Left kidney (tissue), 1 donor: ENCODE measurements at regions not wholly inside any gene's neighbourhood (a gene's known extent, or its start where the extent isn't known, plus 50 kb on each side); places are given as distances from the start of the nearest gene placed in this dataset.

ENCODE experiments used
- DNase-seq: peaks from one replicate; pipeline ENCODE4 v3.0.0-alpha.2; 2013

DNA sequence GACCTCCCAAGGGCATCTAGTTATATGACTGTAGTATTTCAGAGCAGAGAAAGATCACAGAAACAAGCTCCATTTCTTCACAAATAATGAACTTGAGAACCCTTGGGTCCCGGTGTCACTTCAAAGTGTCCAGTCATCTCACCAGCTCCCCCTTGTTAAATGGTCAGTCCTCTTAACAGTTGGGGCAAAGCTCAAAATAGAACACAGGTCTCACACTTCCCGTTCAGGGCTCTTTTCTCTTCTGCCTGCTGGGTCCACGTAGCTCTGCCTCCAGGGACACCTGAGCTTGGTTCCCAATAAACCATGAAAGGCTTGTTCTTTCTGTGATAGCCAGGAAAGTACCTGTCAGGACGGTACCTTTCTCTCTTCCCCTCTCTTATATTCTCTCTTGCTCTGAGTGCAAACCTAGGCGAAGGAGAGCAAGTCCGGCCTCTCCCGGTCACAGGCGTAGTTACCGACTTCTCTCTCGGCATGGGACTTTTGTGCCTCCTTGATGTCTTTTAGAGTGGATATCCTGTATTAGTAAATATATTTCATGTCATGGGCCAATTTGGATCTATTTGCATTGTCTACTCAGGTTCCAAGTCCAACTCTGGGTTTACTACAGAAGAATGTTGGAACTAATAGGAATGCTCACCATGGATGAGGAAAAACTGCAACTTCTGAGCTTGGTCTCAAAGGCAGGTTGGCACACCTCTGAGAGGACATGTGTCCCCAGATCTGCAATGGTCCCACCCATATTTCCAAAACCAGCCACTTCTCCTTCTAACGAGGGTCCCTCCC, 118.8 kb upstream of the PARP11 start:
- no peak for DNase-seq

DNA sequence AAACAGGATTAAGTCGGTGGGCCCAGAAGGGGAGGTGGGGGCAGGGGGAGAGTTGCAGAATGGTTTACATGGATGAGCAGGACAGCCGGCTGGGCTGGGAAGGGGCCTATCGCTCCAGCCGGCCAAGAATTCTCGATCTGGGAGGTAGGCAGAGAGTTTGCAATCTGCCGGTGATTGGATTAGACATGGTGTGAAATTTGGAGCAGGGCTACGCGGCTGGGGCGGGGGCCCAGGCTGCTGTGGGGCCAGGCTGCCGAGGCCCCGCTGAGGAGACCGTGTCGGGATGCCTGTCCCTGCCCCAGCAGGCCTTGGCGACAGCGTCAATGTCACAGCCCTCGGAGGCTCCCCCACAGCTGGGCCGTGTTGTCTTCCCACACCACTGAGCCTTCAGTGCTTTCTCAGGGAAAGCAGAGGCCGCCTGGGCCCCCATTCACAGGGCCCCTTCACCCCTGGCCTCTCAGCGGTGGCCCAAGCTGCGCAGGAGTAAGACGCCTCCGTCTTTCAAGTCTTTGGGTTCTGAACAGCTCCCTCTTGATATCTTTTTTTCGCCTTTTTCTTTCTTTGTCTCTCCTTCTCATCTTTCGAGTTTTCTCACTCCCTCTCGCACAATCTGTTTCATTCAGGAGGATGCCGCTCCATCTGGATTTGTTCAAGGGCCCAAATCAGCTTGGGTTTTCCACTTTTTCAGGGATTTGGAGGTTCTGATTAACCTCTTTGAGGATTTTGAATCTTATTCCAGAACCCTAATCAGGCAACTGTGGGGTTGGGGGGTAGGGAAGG, 117.5 kb upstream of the PARP11 start:
- DNase-seq, result no peak

- DNase-seq, result no peak
These were observed 116.0 kb upstream of the PARP11 start for GRCh38 chr12:3989218-3989550.

- DNase-seq, result no peak
These were observed 115.5 kb upstream of the PARP11 start for GRCh38 chr12:3988519-3989217.

GRCh38 chr12:3987571-3987970, 114.4 kb upstream of the PARP11 start:
- no peak for DNase-seq

GRCh38 chr12:3980504-3981272, 107.5 kb upstream of the PARP11 start:
- no peak for DNase-seq

- DNase-seq, result no peak
These were observed 104.4 kb upstream of the PARP11 start for GRCh38 chr12:3977621-3978020.

DNA sequence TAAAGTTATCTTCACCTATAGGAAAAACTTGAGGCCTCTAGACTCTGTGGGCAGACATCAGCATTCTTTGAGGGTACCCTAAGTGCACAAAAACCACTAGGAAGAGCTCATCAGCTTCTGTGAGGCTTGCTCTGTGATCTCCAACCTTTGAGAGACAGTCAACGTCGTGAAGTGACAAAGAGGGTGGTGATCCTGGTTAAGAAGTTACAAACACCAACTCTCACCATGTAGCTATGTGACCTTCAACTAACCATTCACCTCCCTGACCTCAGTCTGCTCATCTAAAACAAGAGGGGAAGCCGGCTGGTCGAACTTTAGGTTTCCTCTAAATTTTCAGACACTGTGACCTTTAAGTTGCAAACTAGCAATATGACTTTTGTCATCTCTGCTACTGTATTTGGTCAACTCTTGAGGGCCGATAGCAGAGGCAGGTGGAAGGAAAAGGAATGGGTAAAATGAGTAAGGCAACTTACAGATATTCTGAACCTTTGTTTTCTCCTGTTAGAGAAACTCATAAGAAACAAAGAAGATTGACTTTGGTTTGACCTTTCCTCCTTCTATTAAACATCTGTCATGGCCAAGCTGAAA, 103.2 kb upstream of the PARP11 start:
- no peak for DNase-seq

DNA sequence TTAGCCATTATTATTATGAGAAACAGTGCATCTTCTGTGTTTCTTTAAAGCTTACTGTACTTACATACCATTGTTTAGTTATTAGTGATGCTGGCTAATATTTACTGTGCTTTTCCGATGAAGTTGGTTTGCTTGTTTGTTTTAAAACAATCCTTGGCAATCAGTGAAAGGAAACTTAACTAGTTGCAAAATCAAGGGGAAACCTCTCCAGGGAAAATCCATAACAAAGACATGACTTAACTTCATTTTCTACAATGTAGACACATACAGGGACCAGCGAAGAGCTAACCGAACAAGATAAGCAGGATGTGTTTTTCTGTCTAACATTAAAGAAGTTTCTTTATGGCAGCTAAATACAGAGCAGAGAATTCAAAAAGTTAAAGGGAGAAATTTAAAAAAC, 102.5 kb upstream of the PARP11 start:
- DNase-seq, result no peak

GRCh38 chr12:3974883-3975282, 101.7 kb upstream of the PARP11 start:
- no peak for DNase-seq

DNA sequence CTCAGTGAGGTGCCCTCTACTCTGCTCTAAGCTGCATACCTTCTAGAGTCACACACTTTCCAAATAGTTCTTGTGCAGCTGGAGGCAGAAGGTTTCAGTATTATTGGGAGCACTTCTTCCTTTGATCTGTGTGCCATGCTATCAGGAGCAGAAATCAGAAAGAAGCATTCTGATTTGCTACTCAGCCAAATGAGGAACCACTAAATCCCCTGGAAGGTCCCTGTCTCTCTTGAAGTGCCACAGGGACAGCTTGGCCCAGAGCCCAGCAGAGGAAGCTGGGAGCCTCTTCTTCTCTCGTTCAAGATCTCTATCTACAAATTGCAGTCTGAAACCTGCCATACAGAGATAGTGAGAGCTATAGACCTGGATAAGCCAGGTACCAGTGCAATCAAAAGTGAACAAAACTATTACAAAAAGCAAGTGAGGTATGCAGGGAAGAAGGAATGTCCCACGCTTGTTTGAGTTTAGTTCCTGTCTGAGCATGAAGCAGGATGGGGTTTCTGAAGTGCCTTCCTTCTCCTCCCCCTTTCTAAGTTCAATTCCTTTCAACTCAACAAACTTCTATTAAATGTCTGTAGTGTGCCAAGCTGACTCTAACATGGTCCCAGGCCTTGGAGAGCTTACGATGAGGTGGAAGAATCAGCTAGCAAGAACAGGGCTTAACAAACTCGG, 100.9 kb upstream of the PARP11 start:
- no peak for DNase-seq

GRCh38 chr12:3973269-3973884, 100.2 kb upstream of the PARP11 start:
- DNase-seq, result no peak

DNA sequence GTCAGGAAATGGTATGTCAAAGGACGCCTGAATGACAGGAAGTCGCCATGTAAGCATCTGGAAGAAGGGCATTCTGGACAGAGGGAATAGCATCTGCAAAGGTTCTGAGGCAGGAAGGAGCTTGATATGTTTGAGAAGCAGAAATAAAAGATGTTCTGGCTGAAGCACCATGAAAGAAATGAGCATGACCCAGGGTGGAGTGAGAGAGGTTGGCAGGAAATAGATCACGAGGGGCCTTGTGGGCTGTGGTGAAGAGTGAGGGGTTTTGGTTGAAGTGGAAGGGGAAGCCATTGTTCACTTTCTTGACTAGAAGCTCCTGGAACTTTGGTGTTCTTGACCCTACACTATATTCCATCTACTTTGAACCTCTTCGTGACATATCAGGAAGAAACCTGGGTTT, 99.4 kb upstream of the PARP11 start:
- DNase-seq, result no peak

- no peak for DNase-seq
These were observed 95.3 kb upstream of the PARP11 start for GRCh38 chr12:3968523-3968922.

GRCh38 chr12:3967556-3968160, 94.5 kb upstream of the PARP11 start:
- no peak for DNase-seq

DNA sequence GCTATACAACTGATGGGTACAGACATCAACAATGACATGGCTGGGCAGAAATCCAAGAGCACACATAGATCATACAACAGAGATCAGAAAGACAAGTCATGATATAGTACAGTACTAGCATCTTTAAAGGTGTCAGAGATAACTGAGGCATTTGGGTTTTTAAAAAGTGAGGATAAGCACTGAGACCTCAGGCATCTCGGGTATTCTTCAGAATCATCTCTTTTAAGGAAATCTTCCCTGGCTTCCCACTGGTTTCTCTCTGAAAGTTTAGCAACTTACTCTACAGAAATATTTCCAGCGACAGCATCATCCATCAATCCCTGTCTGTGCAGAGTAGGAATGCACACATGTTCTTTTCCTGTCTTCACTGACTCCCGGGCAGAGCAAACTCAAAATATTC, 93.2 kb upstream of the PARP11 start:
- DNase-seq, result no peak

DNA sequence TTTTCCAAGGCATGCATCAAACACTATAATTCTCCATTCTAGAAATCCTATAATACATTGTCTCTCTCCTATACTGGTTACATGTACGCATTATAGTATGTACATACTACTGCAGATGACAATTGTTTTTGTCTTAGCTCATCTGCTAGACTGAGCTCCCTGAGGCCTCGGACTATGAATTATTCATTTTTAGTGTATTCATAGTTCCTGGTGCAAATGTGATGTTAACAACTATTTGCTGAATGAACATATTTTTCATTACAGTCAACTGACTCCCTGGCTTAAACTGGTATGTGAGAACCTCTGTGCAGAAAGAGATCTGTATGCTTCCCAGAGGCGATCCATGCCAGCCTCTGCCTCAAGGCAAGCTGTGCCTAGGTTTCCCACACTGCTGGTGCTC, 91.8 kb upstream of the PARP11 start:
- no peak for DNase-seq

- DNase-seq, result no peak
These were observed 91.2 kb upstream of the PARP11 start for GRCh38 chr12:3964439-3964838.

DNA sequence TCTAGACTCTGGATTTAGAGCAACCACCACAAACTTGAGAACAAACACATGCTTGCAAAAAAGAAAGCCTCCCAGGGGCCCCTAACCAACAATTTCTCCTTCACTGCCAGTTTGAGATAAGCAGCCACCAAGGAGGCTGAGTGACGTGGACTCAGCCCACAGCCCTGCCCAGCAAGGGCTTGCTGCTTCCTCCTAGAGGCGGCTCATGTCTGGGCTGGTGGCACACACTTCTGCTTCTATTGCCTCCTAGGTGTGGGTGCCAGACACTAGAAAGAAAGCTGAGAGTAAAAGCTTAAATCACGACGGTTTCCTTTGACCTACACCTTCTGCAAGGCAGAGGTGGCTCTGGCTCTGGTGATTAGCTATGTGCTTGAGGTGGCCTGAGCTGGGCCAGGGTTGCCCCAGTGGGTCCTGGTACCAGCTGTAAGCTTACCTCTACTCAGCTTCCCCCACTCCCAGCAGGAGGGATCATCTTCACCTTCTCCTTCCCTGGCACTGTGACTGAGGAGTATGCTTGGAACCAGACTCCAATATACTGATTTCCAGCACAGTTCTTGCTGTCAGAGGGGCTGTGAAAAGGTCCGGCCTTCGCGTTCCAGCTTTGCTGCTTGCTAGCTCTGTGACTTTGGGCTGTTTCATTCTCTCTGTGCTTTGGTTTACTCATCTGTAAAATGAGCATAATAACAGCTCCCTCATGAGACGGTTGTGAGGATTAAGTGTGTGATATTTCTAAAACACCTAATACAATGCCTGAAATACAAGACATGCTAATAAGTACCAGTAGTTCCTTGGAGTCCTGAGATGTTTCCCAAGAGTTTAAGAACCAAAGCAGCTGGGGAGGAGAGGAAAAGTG, 89.7 kb upstream of the PARP11 start:
- DNase-seq, result no peak

- DNase-seq, result no peak
These were observed 88.4 kb upstream of the PARP11 start for GRCh38 chr12:3961591-3961990.
